ENCODE measurements at regions not wholly inside any gene's neighbourhood (a gene's known extent, or its start where the extent isn't known, plus 50 kb on each side); places are given as distances from the start of the nearest gene placed in this dataset.
"Not testable (repeated sequence)": the region's sequence is repeated elsewhere in the genome, so short reads cannot be mapped to it uniquely, and the experiment has no call there.

- H3K4me3 ChIP-seq (ENCODE audit: low read depth in 1 of 2, low read length in 2 of 2); H3K27me3 ChIP-seq (ENCODE audit: control insufficient read depth in 1 of 2, insufficient read depth in 2 of 2, low read length in 2 of 2); H3K36me3 ChIP-seq (ENCODE audit: control insufficient read depth in 2 of 2, insufficient read depth in 2 of 2, low read length in 1 of 2); H3K9me3 ChIP-seq (ENCODE audit: control insufficient read depth in 2 of 2, insufficient read depth in 1 of 2, low read depth in 1 of 2, low read length in 1 of 2); H3K4me1 ChIP-seq (ENCODE audit: control insufficient read depth in 2 of 2, insufficient read depth in 2 of 2, low read length in 1 of 2); H3K27ac ChIP-seq (ENCODE audit: low read depth in 2 of 2, low read length in 1 of 2): not testable (repeated sequence)
- 93% methylated on average over 11 of the region's 11 CpGs for WGBS, 2 donors
Measured at GRCh38 chr1:222906271-222906739, 91.5 kb downstream of the DISP1 start.

GRCh38 chr1:222909586-222909985 is 94.7 kb downstream of the DISP1 start:
- H3K27me3 ChIP-seq (ENCODE audit: control insufficient read depth in 1 of 2, insufficient read depth in 2 of 2, low read length in 2 of 2) = no peaks in the 10 kb centered on the region
- no peak overlapping the region for H3K4me3 ChIP-seq (ENCODE audit: low read depth in 1 of 2, low read length in 2 of 2)
- no peaks in the 10 kb centered on the region for H3K4me1 ChIP-seq (ENCODE audit: control insufficient read depth in 2 of 2, insufficient read depth in 2 of 2, low read length in 1 of 2)
- no peaks in the 10 kb centered on the region for H3K36me3 ChIP-seq (ENCODE audit: control insufficient read depth in 2 of 2, insufficient read depth in 2 of 2, low read length in 1 of 2)
- WGBS, 2 donors = 49 to 57% methylated on average over 4 of the region's 4 CpGs
- no peaks in the 10 kb centered on the region for H3K9me3 ChIP-seq (ENCODE audit: control insufficient read depth in 2 of 2, insufficient read depth in 1 of 2, low read depth in 1 of 2, low read length in 1 of 2)
- H3K27ac ChIP-seq (ENCODE audit: low read depth in 2 of 2, low read length in 1 of 2) = no peak overlapping the region

GRCh38 chr1:222910699-222911098 is 95.9 kb downstream of the DISP1 start:
- H3K27ac ChIP-seq (ENCODE audit: low read depth in 2 of 2, low read length in 1 of 2) = no peak overlapping the region

GRCh38 chr1:222911866-222912265 is 97.0 kb downstream of the DISP1 start:
- 83 to 90% methylated on average over 1 of the region's 1 CpG for WGBS, 2 donors

More at GRCh38 chr1:222910699-222911098, 95.9 kb downstream of the DISP1 start:
- Histone ChIP-seq H3K9me3 (ENCODE audit: control insufficient read depth in 2 of 2, insufficient read depth in 1 of 2, low read depth in 1 of 2, low read length in 1 of 2) (no peaks in the 10 kb centered on the region), H3K4me1 (ENCODE audit: control insufficient read depth in 2 of 2, insufficient read depth in 2 of 2, low read length in 1 of 2) (no peaks in the 10 kb centered on the region), H3K36me3 (ENCODE audit: control insufficient read depth in 2 of 2, insufficient read depth in 2 of 2, low read length in 1 of 2) (no peaks in the 10 kb centered on the region), H3K27me3 (ENCODE audit: control insufficient read depth in 1 of 2, insufficient read depth in 2 of 2, low read length in 2 of 2) (no peaks in the 10 kb centered on the region), H3K4me3 (ENCODE audit: low read depth in 1 of 2, low read length in 2 of 2) (no peak overlapping the region)

GRCh38 chr1:222912730-222913129 is 97.9 kb downstream of the DISP1 start:
- no peaks in the 10 kb centered on the region for H3K4me1 ChIP-seq (ENCODE audit: control insufficient read depth in 2 of 2, insufficient read depth in 2 of 2, low read length in 1 of 2)
- peaks cover 0 to 6% of the 10 kb centered on the region in 2 donors for H3K9me3 ChIP-seq (ENCODE audit: control insufficient read depth in 2 of 2, insufficient read depth in 1 of 2, low read depth in 1 of 2, low read length in 1 of 2)
- H3K27ac ChIP-seq (ENCODE audit: low read depth in 2 of 2, low read length in 1 of 2) = no peak overlapping the region
- H3K4me3 ChIP-seq (ENCODE audit: low read depth in 1 of 2, low read length in 2 of 2) = no peak overlapping the region
- no peaks in the 10 kb centered on the region for H3K27me3 ChIP-seq (ENCODE audit: control insufficient read depth in 1 of 2, insufficient read depth in 2 of 2, low read length in 2 of 2)
- H3K36me3 ChIP-seq (ENCODE audit: control insufficient read depth in 2 of 2, insufficient read depth in 2 of 2, low read length in 1 of 2) = no peaks in the 10 kb centered on the region

More at GRCh38 chr1:222911866-222912265, 97.0 kb downstream of the DISP1 start:
- no peak overlapping the region for H3K27ac ChIP-seq (ENCODE audit: low read depth in 2 of 2, low read length in 1 of 2)
- no peaks in the 10 kb centered on the region for H3K36me3 ChIP-seq (ENCODE audit: control insufficient read depth in 2 of 2, insufficient read depth in 2 of 2, low read length in 1 of 2)
- peaks cover 0 to 2% of the 10 kb centered on the region in 2 donors for H3K9me3 ChIP-seq (ENCODE audit: control insufficient read depth in 2 of 2, insufficient read depth in 1 of 2, low read depth in 1 of 2, low read length in 1 of 2)
- no peaks in the 10 kb centered on the region for H3K27me3 ChIP-seq (ENCODE audit: control insufficient read depth in 1 of 2, insufficient read depth in 2 of 2, low read length in 2 of 2)
- H3K4me1 ChIP-seq (ENCODE audit: control insufficient read depth in 2 of 2, insufficient read depth in 2 of 2, low read length in 1 of 2) = no peaks in the 10 kb centered on the region
- H3K4me3 ChIP-seq (ENCODE audit: low read depth in 1 of 2, low read length in 2 of 2) = no peak overlapping the region

GRCh38 chr1:222914861-222915632 is 100.2 kb downstream of the DISP1 start:
- WGBS, 2 donors = 88 to 92% methylated on average over 2 of the region's 2 CpGs
- Histone ChIP-seq H3K27me3 (ENCODE audit: control insufficient read depth in 1 of 2, insufficient read depth in 2 of 2, low read length in 2 of 2) (no peaks in the 10 kb centered on the region), H3K9me3 (ENCODE audit: control insufficient read depth in 2 of 2, insufficient read depth in 1 of 2, low read depth in 1 of 2, low read length in 1 of 2) (peaks cover 0 to 6% of the 10 kb centered on the region in 2 donors), H3K27ac (ENCODE audit: low read depth in 2 of 2, low read length in 1 of 2) (no peak overlapping the region), H3K4me3 (ENCODE audit: low read depth in 1 of 2, low read length in 2 of 2) (no peak overlapping the region), H3K4me1 (ENCODE audit: control insufficient read depth in 2 of 2, insufficient read depth in 2 of 2, low read length in 1 of 2) (no peaks in the 10 kb centered on the region), H3K36me3 (ENCODE audit: control insufficient read depth in 2 of 2, insufficient read depth in 2 of 2, low read length in 1 of 2) (no peaks in the 10 kb centered on the region)

- Histone ChIP-seq H3K4me3 (ENCODE audit: low read depth in 1 of 2, low read length in 2 of 2) (no peak overlapping the region), H3K27ac (ENCODE audit: low read depth in 2 of 2, low read length in 1 of 2) (no peak overlapping the region), H3K27me3 (ENCODE audit: control insufficient read depth in 1 of 2, insufficient read depth in 2 of 2, low read length in 2 of 2) (no peaks in the 10 kb centered on the region), H3K4me1 (ENCODE audit: control insufficient read depth in 2 of 2, insufficient read depth in 2 of 2, low read length in 1 of 2) (no peaks in the 10 kb centered on the region), H3K9me3 (ENCODE audit: control insufficient read depth in 2 of 2, insufficient read depth in 1 of 2, low read depth in 1 of 2, low read length in 1 of 2) (peaks cover 0 to 6% of the 10 kb centered on the region in 2 donors), H3K36me3 (ENCODE audit: control insufficient read depth in 2 of 2, insufficient read depth in 2 of 2, low read length in 1 of 2) (no peaks in the 10 kb centered on the region)
- WGBS, 2 donors = 68 to 76% methylated on average over 3 of the region's 3 CpGs
Measured at GRCh38 chr1:222916100-222916499, 101.3 kb downstream of the DISP1 start.

GRCh38 chr1:222918801-222919477 is 104.1 kb downstream of the DISP1 start:
- WGBS, 2 donors = 76% methylated on average over 14 of the region's 14 CpGs
- H3K27me3 ChIP-seq (ENCODE audit: control insufficient read depth in 1 of 2, insufficient read depth in 2 of 2, low read length in 2 of 2) = no peaks in the 10 kb centered on the region
- H3K4me3 ChIP-seq (ENCODE audit: low read depth in 1 of 2, low read length in 2 of 2) = no peak overlapping the region
- H3K4me1 ChIP-seq (ENCODE audit: control insufficient read depth in 2 of 2, insufficient read depth in 2 of 2, low read length in 1 of 2) = no peaks in the 10 kb centered on the region
- peaks cover 0 to 6% of the 10 kb centered on the region in 2 donors for H3K9me3 ChIP-seq (ENCODE audit: control insufficient read depth in 2 of 2, insufficient read depth in 1 of 2, low read depth in 1 of 2, low read length in 1 of 2)
- H3K36me3 ChIP-seq (ENCODE audit: control insufficient read depth in 2 of 2, insufficient read depth in 2 of 2, low read length in 1 of 2) = no peaks in the 10 kb centered on the region
- H3K27ac ChIP-seq (ENCODE audit: low read depth in 2 of 2, low read length in 1 of 2) = no peak overlapping the region

GRCh38 chr1:222919478-222919865 is 104.6 kb downstream of the DISP1 start:
- Histone ChIP-seq H3K4me3 (ENCODE audit: low read depth in 1 of 2, low read length in 2 of 2) (no peak overlapping the region), H3K36me3 (ENCODE audit: control insufficient read depth in 2 of 2, insufficient read depth in 2 of 2, low read length in 1 of 2) (no peaks in the 10 kb centered on the region), H3K4me1 (ENCODE audit: control insufficient read depth in 2 of 2, insufficient read depth in 2 of 2, low read length in 1 of 2) (no peaks in the 10 kb centered on the region), H3K9me3 (ENCODE audit: control insufficient read depth in 2 of 2, insufficient read depth in 1 of 2, low read depth in 1 of 2, low read length in 1 of 2) (peaks cover 0 to 6% of the 10 kb centered on the region in 2 donors), H3K27ac (ENCODE audit: low read depth in 2 of 2, low read length in 1 of 2) (no peak overlapping the region), H3K27me3 (ENCODE audit: control insufficient read depth in 1 of 2, insufficient read depth in 2 of 2, low read length in 2 of 2) (no peaks in the 10 kb centered on the region)
- 69 to 77% methylated on average over 5 of the region's 5 CpGs for WGBS, 2 donors

- Histone ChIP-seq H3K36me3 (ENCODE audit: control insufficient read depth in 2 of 2, insufficient read depth in 2 of 2, low read length in 1 of 2) (no peaks in the 10 kb centered on the region), H3K9me3 (ENCODE audit: control insufficient read depth in 2 of 2, insufficient read depth in 1 of 2, low read depth in 1 of 2, low read length in 1 of 2) (peaks cover 0 to 6% of the 10 kb centered on the region in 2 donors), H3K27me3 (ENCODE audit: control insufficient read depth in 1 of 2, insufficient read depth in 2 of 2, low read length in 2 of 2) (no peaks in the 10 kb centered on the region), H3K27ac (ENCODE audit: low read depth in 2 of 2, low read length in 1 of 2) (no peak overlapping the region), H3K4me3 (ENCODE audit: low read depth in 1 of 2, low read length in 2 of 2) (no peak overlapping the region), H3K4me1 (ENCODE audit: control insufficient read depth in 2 of 2, insufficient read depth in 2 of 2, low read length in 1 of 2) (no peaks in the 10 kb centered on the region)
Measured at GRCh38 chr1:222920169-222920568, 105.3 kb downstream of the DISP1 start.

Data from esophagus (tissue), 2 donors.